ENCODE measurements at regions not wholly inside any gene's neighbourhood (a gene's known extent, or its start where the extent isn't known, plus 50 kb on each side); places are given as distances from the start of the nearest gene placed in this dataset.
A peak's percentile ranks its signal among the peaks of the same experiment; 100 is the strongest.

DNA sequence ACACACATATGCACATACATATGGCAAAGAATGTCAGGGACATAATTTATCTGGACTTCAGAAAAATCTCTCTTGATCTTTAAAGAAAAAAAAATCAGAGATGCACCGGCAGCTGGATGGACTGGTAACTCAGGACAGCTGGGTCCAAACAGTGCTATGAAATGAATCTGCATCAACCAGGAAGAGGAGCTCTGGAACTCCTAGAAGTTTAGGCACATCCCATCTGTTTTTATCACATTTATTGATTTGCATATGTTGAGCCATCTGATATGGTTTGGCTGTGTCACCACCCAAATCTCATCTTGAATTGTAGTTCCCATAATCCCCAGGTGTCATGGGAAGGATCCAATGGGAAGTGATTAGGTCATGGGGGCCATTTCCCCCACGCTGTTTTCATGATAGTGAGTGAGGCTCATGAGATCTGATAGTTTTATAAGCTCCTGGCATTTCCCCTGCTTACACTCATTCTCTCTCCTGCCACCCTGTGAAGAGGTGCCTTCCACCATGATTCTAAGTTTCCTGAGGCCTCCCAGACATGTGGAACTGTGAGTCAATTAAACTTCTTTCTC is 87.7 kb upstream of the AKIP1 start:
- intact Hi-C loops (cut with DNase I) = no loop called here
- Histone ChIP-seq H3K27ac (no peak overlapping the region), H3K27me3 (no peaks in the 10 kb centered on the region), H3K36me3 (no peaks in the 10 kb centered on the region), H3K9me3 (no peaks in the 10 kb centered on the region), H3K4me1 (no peaks in the 10 kb centered on the region), H3K4me3 (no peak overlapping the region)
- TF ChIP-seq CTCF (IDR thresholded peaks at IDR 0.05) = no peak
- no peak for TF ChIP-seq POLR2A (IDR thresholded peaks at IDR 0.05)
- 10% methylated on average over 1 of the region's 2 CpGs for WGBS (ENCODE audit: insufficient coverage, low coverage, low lambda C conversion rate, missing lambda C conversion rate)
- ATAC-seq = no peak
- no peak for DNase-seq

- TF ChIP-seq CTCF (IDR thresholded peaks at IDR 0.05) (no peak), POLR2A (IDR thresholded peaks at IDR 0.05) (no peak)
- Histone ChIP-seq H3K36me3 (no peaks in the 10 kb centered on the region), H3K4me1 (no peaks in the 10 kb centered on the region), H3K27me3 (no peaks in the 10 kb centered on the region), H3K4me3 (no peak overlapping the region), H3K9me3 (no peaks in the 10 kb centered on the region), H3K27ac (peak overlapping the region in 1 of 3 donors; percentile 7)
- intact Hi-C loops (cut with DNase I) = no loop called here
- WGBS (ENCODE audit: insufficient coverage, low coverage, low lambda C conversion rate, missing lambda C conversion rate) = 52% methylated on average over 4 of the region's 6 CpGs
- peak in 1 of 4 donors; percentile 25 for ATAC-seq
- DNase-seq = peak in 1 of 3 donors; percentile 7
Measured at GRCh38 chr11:8826139-8826786, 84.7 kb upstream of the AKIP1 start.

DNA sequence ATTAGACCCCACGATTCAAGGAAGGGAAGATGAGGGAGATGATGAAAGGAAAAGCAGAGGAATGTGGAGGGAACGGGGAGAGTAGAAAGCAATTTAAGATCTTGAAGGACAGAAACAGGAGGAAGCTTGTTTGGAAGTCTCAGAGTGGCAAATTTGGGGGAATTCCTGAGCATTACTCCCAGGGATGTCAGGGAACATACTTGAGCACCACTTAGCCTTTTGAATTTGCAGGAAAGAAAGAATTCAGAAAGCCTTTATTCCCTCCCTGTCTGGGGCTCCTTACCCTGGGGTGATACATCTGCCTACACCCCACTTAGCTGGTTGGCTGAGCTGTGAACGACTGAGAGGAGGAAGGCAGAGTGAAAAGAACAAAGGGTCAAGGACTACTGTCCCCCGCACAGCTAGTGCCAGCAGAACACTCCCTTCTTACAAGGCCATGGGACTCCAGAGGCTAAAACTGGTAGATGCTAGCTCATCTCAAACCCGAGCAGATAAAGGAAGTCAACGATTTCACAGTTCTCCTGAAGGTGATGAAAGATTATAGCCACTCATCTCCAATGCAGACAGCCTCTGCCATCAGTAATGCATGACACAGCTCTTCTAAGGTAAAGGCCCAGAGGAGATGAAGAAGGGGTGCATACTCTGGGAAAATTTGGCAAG is 84.0 kb upstream of the AKIP1 start:
- Histone ChIP-seq H3K27me3 (no peaks in the 10 kb centered on the region), H3K36me3 (no peaks in the 10 kb centered on the region), H3K9me3 (no peaks in the 10 kb centered on the region), H3K27ac (no peak overlapping the region), H3K4me3 (no peak overlapping the region), H3K4me1 (no peaks in the 10 kb centered on the region)
- 48% methylated on average over 5 of the region's 6 CpGs for WGBS (ENCODE audit: insufficient coverage, low coverage, low lambda C conversion rate, missing lambda C conversion rate)
- intact Hi-C loops (cut with DNase I) = no loop called here
- TF ChIP-seq CTCF (IDR thresholded peaks at IDR 0.05) = no peak
- TF ChIP-seq POLR2A (IDR thresholded peaks at IDR 0.05) = no peak
- ATAC-seq = no peak
- DNase-seq = peak in 1 of 3 donors; percentile 5

GRCh38 chr11:8828046-8828445 is 82.9 kb upstream of the AKIP1 start:
- ATAC-seq = no peak
- Histone ChIP-seq H3K9me3 (no peaks in the 10 kb centered on the region), H3K4me1 (no peaks in the 10 kb centered on the region), H3K36me3 (no peaks in the 10 kb centered on the region), H3K27ac (no peak overlapping the region), H3K27me3 (no peaks in the 10 kb centered on the region), H3K4me3 (no peak overlapping the region)
- intact Hi-C loops (cut with DNase I) = no loop called here
- DNase-seq = peak in 1 of 3 donors; percentile 23
- TF ChIP-seq CTCF (IDR thresholded peaks at IDR 0.05) (no peak), POLR2A (IDR thresholded peaks at IDR 0.05) (no peak)
- no CpG with 5 or more reads among the region's 3 CpGs for WGBS (ENCODE audit: insufficient coverage, low coverage, low lambda C conversion rate, missing lambda C conversion rate)

All from right lobe of liver (tissue), 6 donors.